ENCODE measurements at regions not wholly inside any gene's neighbourhood (a gene's known extent, or its start where the extent isn't known, plus 50 kb on each side); places are given as distances from the start of the nearest gene placed in this dataset.

- no peak for DNase-seq
- TF ChIP-seq POLR2A (IDR thresholded peaks at IDR 0.05) = no peak
- TF ChIP-seq POLR2AphosphoS5 (IDR thresholded peaks at IDR 0.05) = no peak
- no peak for TF ChIP-seq CTCF (IDR thresholded peaks at IDR 0.05 in 8 of 11, conservative IDR thresholded peaks at IDR 0.05 in 3 of 11)
- Histone ChIP-seq H3K4me1 (no peaks in the 10 kb centered on the region), H3K4me3 (no peak overlapping the region), H3K27me3 (replicated peaks in 1 of 7) (no peaks in the 10 kb centered on the region), H3K36me3 (no peaks in the 10 kb centered on the region), H3K27ac (no peak overlapping the region), H3K9me3 (peaks cover 0 to 32% (median 13%) of the 10 kb centered on the region in 8 donors)
- WGBS, 5 donors = 78 to 90% (median 89%) methylated on average over 18 of the region's 18 CpGs
- intact Hi-C loops (cut with DNase I; ENCODE audit: low total_unique reads) = no loop called here
These were observed 800.9 kb downstream of the CDH9 start for GRCh38 chr5:26237489-26237888.

- no peak for DNase-seq
- H3K9me3 ChIP-seq = peaks cover 0 to 36% (median 13%) of the 10 kb centered on the region in 8 donors
These were observed 801.5 kb downstream of the CDH9 start for GRCh38 chr5:26236936-26237335.

GRCh38 chr5:26232706-26233105 is 805.7 kb downstream of the CDH9 start:
- TF ChIP-seq POLR2AphosphoS5 (IDR thresholded peaks at IDR 0.05) (no peak), POLR2A (IDR thresholded peaks at IDR 0.05) (no peak), CTCF (IDR thresholded peaks at IDR 0.05 in 8 of 11, conservative IDR thresholded peaks at IDR 0.05 in 3 of 11) (no peak)
- H3K36me3 ChIP-seq = no peaks in the 10 kb centered on the region
- H3K27me3 ChIP-seq (replicated peaks in 1 of 7) = no peaks in the 10 kb centered on the region
- H3K27ac ChIP-seq = no peak overlapping the region
- H3K4me3 ChIP-seq = no peak overlapping the region
- no peak for DNase-seq
- no peaks in the 10 kb centered on the region for H3K4me1 ChIP-seq
- H3K9me3 ChIP-seq = peaks cover 0 to 51% (median 11%) of the 10 kb centered on the region in 8 donors
- intact Hi-C loops (cut with DNase I; ENCODE audit: low total_unique reads) = no loop called here
- 74 to 93% (median 85%) methylated on average over 5 to 8 of the region's 8 CpGs for WGBS, 5 donors

More at GRCh38 chr5:26236936-26237335, 801.5 kb downstream of the CDH9 start:
- no peaks in the 10 kb centered on the region for H3K36me3 ChIP-seq
- H3K4me1 ChIP-seq = no peaks in the 10 kb centered on the region
- no peaks in the 10 kb centered on the region for H3K27me3 ChIP-seq (replicated peaks in 1 of 7)
- WGBS, 5 donors = 92 to 98% (median 95%) methylated on average over 9 to 12 of the region's 12 CpGs
- TF ChIP-seq POLR2A (IDR thresholded peaks at IDR 0.05) (no peak), CTCF (IDR thresholded peaks at IDR 0.05 in 8 of 11, conservative IDR thresholded peaks at IDR 0.05 in 3 of 11) (no peak), POLR2AphosphoS5 (IDR thresholded peaks at IDR 0.05) (no peak)
- intact Hi-C loops (cut with DNase I; ENCODE audit: low total_unique reads) = no loop called here
- no peak overlapping the region for H3K4me3 ChIP-seq
- no peak overlapping the region for H3K27ac ChIP-seq

GRCh38 chr5:26231316-26231715 is 807.1 kb downstream of the CDH9 start:
- intact Hi-C loops (cut with DNase I; ENCODE audit: low total_unique reads) = no loop called here
- Histone ChIP-seq H3K4me3 (no peak overlapping the region), H3K9me3 (peaks cover 0 to 42% (median 4%) of the 10 kb centered on the region in 8 donors), H3K27me3 (replicated peaks in 1 of 7) (no peaks in the 10 kb centered on the region), H3K27ac (no peak overlapping the region), H3K4me1 (no peaks in the 10 kb centered on the region), H3K36me3 (no peaks in the 10 kb centered on the region)
- TF ChIP-seq CTCF (IDR thresholded peaks at IDR 0.05 in 8 of 11, conservative IDR thresholded peaks at IDR 0.05 in 3 of 11) (no peak), POLR2A (IDR thresholded peaks at IDR 0.05) (no peak), POLR2AphosphoS5 (IDR thresholded peaks at IDR 0.05) (no peak)
- DNase-seq = no peak
- 75 to 90% (median 84%) methylated on average over 9 of the region's 9 CpGs for WGBS, 5 donors

All from spleen (tissue), 11 donors.